Mesenchymal stem cell (in vitro differentiated cells and primary cell): ENCODE measurements at regions not wholly inside any gene's neighbourhood (a gene's known extent, or its start where the extent isn't known, plus 50 kb on each side); places are given as distances from the start of the nearest gene placed in this dataset.

Experiments
- DNase-seq: peaks from one replicate; pipeline ENCODE4 v3.0.0-alpha.2; 2013
- H2AFZ ChIP-seq: one replicate; pipeline ENCODE4 v1.6.1; 2013; ENCODE audit warnings: low read depth, mild to moderate bottlenecking, control low read depth, inconsistent platforms, low read length, moderate library complexity
- H2AK5ac ChIP-seq: 2 replicates; pipeline ENCODE4 v1.6.1; 2013; ENCODE audit warnings: low read length, moderate library complexity, mild to moderate bottlenecking, inconsistent platforms; ENCODE audit not compliant: severe bottlenecking
- H2BK120ac ChIP-seq: one replicate; pipeline ENCODE4 v1.6.1; 2013; ENCODE audit warnings: low read depth, mild to moderate bottlenecking, inconsistent platforms, low read length, moderate library complexity
- H2BK12ac ChIP-seq, 2 experiments: one replicate each; pipeline ENCODE4 v1.6.1; 2013; ENCODE audit warnings: inconsistent platforms in 2 of 2, low read length in 2 of 2, mild to moderate bottlenecking in 2 of 2, moderate library complexity in 2 of 2, control low read depth in 1 of 2
- H2BK15ac ChIP-seq: one replicate; pipeline ENCODE4 v1.6.1; 2013; ENCODE audit warnings: mild to moderate bottlenecking, low read depth, inconsistent platforms; ENCODE audit not compliant: poor library complexity, severe bottlenecking
- H2BK5ac ChIP-seq: 2 replicates; pipeline ENCODE4 v1.6.1; 2013; ENCODE audit warnings: low read depth, mild to moderate bottlenecking, low read length, control low read depth, inconsistent platforms; ENCODE audit not compliant: poor library complexity, severe bottlenecking
- H3K14ac ChIP-seq, 2 experiments: one replicate each; pipeline ENCODE4 v1.6.1; 2013; ENCODE audit warnings: inconsistent platforms in 2 of 2, low read length in 2 of 2, control low read depth in 1 of 2, mild to moderate bottlenecking in 1 of 2, moderate library complexity in 1 of 2
- H3K18ac ChIP-seq, 2 experiments: one replicate each; pipeline ENCODE4 v1.6.1; 2013; ENCODE audit warnings: inconsistent platforms in 2 of 2, low read length in 2 of 2, control low read depth in 1 of 2, low read depth in 1 of 2, mild to moderate bottlenecking in 1 of 2
- H3K23ac ChIP-seq, 2 experiments: one replicate each; pipeline ENCODE4 v1.6.1; 2013; ENCODE audit warnings: inconsistent platforms in 2 of 2, low read length in 2 of 2, mild to moderate bottlenecking in 2 of 2, moderate library complexity in 2 of 2, control low read depth in 1 of 2
- H3K27ac ChIP-seq: 2 replicates; pipeline ENCODE4 v1.5.1; 2013; ENCODE audit warnings: mild to moderate bottlenecking, moderate library complexity, low read length, control low read depth, inconsistent platforms; ENCODE audit not compliant: poor library complexity, severe bottlenecking
- H3K27me3 ChIP-seq, 2 experiments: 2 replicates each; pipeline versions ENCODE4 v1.6.1 to v1.7.0; 2013; ENCODE audit warnings: low read length in 2 of 2, mild to moderate bottlenecking in 2 of 2, moderate library complexity in 2 of 2, control low read depth in 1 of 2, inconsistent platforms in 1 of 2; ENCODE audit not compliant: control insufficient read depth in 1 of 2, insufficient read depth in 1 of 2
- H3K36me3 ChIP-seq, 2 experiments: 2 replicates each; pipeline versions ENCODE4 v1.6.1 to v1.7.0; 2013; ENCODE audit warnings: low read length in 2 of 2, control low read depth in 1 of 2, inconsistent platforms in 1 of 2, low read depth in 1 of 2, mild to moderate bottlenecking in 1 of 2; ENCODE audit not compliant: insufficient read depth in 2 of 2, control insufficient read depth in 1 of 2
- H3K4ac ChIP-seq, 2 experiments: one replicate each; pipeline ENCODE4 v1.6.1; 2013; ENCODE audit warnings: inconsistent platforms in 2 of 2, low read length in 2 of 2, mild to moderate bottlenecking in 2 of 2, moderate library complexity in 2 of 2, control low read depth in 1 of 2, low read depth in 1 of 2
- H3K4me1 ChIP-seq: 2 replicates; pipeline ENCODE4 v1.6.1; 2013; ENCODE audit warnings: low read depth, low read length, control low read depth; ENCODE audit not compliant: control insufficient read depth, insufficient read depth
- H3K4me2 ChIP-seq: 2 replicates; pipeline ENCODE4 v1.6.1; 2013; ENCODE audit warnings: low read length, mild to moderate bottlenecking, inconsistent platforms; ENCODE audit not compliant: poor library complexity, severe bottlenecking
- H3K4me3 ChIP-seq, 2 experiments: 2 replicates each; pipeline versions ENCODE4 v1.5.1 to v1.7.0; 2013; ENCODE audit warnings: low read length in 2 of 2, mild to moderate bottlenecking in 2 of 2, control low read depth in 1 of 2, low read depth in 1 of 2; ENCODE audit not compliant: insufficient read depth in 1 of 2
- H3K79me1 ChIP-seq: replicated peaks from 2 replicates; pipeline ENCODE4 v1.6.1; 2013; ENCODE audit warnings: mild to moderate bottlenecking, control low read depth, low read length, inconsistent platforms; ENCODE audit not compliant: poor library complexity, severe bottlenecking
- H3K9ac ChIP-seq: 2 replicates; pipeline ENCODE4 v1.7.0; 2013; ENCODE audit warnings: mild to moderate bottlenecking, low read length, moderate library complexity
- H3K9me3 ChIP-seq: 2 replicates; pipeline ENCODE4 v1.7.0; 2013; ENCODE audit warnings: mild to moderate bottlenecking, low read length; ENCODE audit not compliant: control insufficient read depth
- H4K8ac ChIP-seq: one replicate; pipeline ENCODE4 v1.6.1; 2013; ENCODE audit warnings: inconsistent platforms, mild to moderate bottlenecking, low read length, moderate library complexity
- H4K91ac ChIP-seq: one replicate; pipeline ENCODE4 v1.6.1; 2013; ENCODE audit warnings: mild to moderate bottlenecking, low read length, inconsistent platforms
- WGBS: methylation state at CpG from one replicate; pipeline ENCODE4 v1.1.7; 2013; ENCODE audit warnings: mixed read lengths; 5-methylcytosine and 5-hydroxymethylcytosine counted together

GRCh38 chr6:47967843-47968242, 143.2 kb downstream of the PTCHD4 start:
- Histone ChIP-seq H3K9me3 (peaks cover 6% of the 10 kb centered on the region), H2BK120ac (no peak overlapping the region), H3K18ac (no peak overlapping the region), H3K14ac (no peak overlapping the region), H4K91ac (no peak overlapping the region), H2AFZ (no peak overlapping the region), H3K27ac (no peak overlapping the region), H2BK15ac (no peak overlapping the region), H2BK5ac (no peak overlapping the region), H3K4me2 (no peak overlapping the region), H3K4ac (no peak overlapping the region), H3K27me3 (no peaks in the 10 kb centered on the region), H4K8ac (no peak overlapping the region), H3K23ac (no peak overlapping the region), H3K9ac (no peak overlapping the region), H3K79me1 (no peaks in the 10 kb centered on the region), H2AK5ac (no peak overlapping the region), H3K4me1 (no peaks in the 10 kb centered on the region), H2BK12ac (no peak overlapping the region), H3K4me3 (no peak overlapping the region), H3K36me3 (no peaks in the 10 kb centered on the region)
- DNase-seq, result no peak
- 87% methylated on average over 2 of the region's 2 CpGs for WGBS

GRCh38 chr6:47964969-47965368, 146.0 kb downstream of the PTCHD4 start:
- Histone ChIP-seq H4K8ac (no peak overlapping the region), H4K91ac (no peak overlapping the region), H3K14ac (no peak overlapping the region), H3K4me3 (no peak overlapping the region), H3K27me3 (no peaks in the 10 kb centered on the region), H3K4me1 (no peaks in the 10 kb centered on the region), H2BK120ac (no peak overlapping the region), H3K18ac (no peak overlapping the region), H3K79me1 (no peaks in the 10 kb centered on the region), H3K4ac (no peak overlapping the region), H2BK12ac (no peak overlapping the region), H2BK5ac (no peak overlapping the region), H3K4me2 (no peak overlapping the region), H2BK15ac (no peak overlapping the region), H3K23ac (no peak overlapping the region), H3K36me3 (no peaks in the 10 kb centered on the region), H3K27ac (no peak overlapping the region), H3K9me3 (peaks cover 6% of the 10 kb centered on the region), H3K9ac (no peak overlapping the region), H2AFZ (no peak overlapping the region), H2AK5ac (no peak overlapping the region)
- no peak for DNase-seq
- no CpG with 5 or more reads among the region's 3 CpGs for WGBS

GRCh38 chr6:47952640-47953039, 158.4 kb downstream of the PTCHD4 start:
- H2BK15ac ChIP-seq, result no peak overlapping the region
- no peak overlapping the region for H3K27ac ChIP-seq
- H4K8ac ChIP-seq, result no peak overlapping the region
- H3K18ac ChIP-seq, result no peak overlapping the region
- no peak overlapping the region for H2AK5ac ChIP-seq
- H3K9me3 ChIP-seq, result peaks cover 3% of the 10 kb centered on the region
- no peak overlapping the region for H2AFZ ChIP-seq
- no peaks in the 10 kb centered on the region for H3K4me1 ChIP-seq
- H3K36me3 ChIP-seq, result no peaks in the 10 kb centered on the region
- H3K27me3 ChIP-seq, result no peaks in the 10 kb centered on the region
- no peak overlapping the region for H3K23ac ChIP-seq
- DNase-seq, result no peak
- WGBS, result 100% methylated on average over 1 of the region's 2 CpGs
- H2BK5ac ChIP-seq, result no peak overlapping the region
- H3K4ac ChIP-seq, result no peak overlapping the region
- H3K9ac ChIP-seq, result no peak overlapping the region
- H2BK120ac ChIP-seq, result no peak overlapping the region
- no peak overlapping the region for H2BK12ac ChIP-seq
- no peak overlapping the region for H3K14ac ChIP-seq
- no peak overlapping the region for H3K4me3 ChIP-seq
- H4K91ac ChIP-seq, result no peak overlapping the region
- no peaks in the 10 kb centered on the region for H3K79me1 ChIP-seq
- no peak overlapping the region for H3K4me2 ChIP-seq

GRCh38 chr6:47944846-47945245, 163.0 kb downstream of the OPN5 start:
- H4K91ac ChIP-seq, result no peak overlapping the region
- H2BK12ac ChIP-seq, result no peak overlapping the region
- no peak overlapping the region for H3K4me2 ChIP-seq
- no peak overlapping the region for H4K8ac ChIP-seq
- no peak overlapping the region for H3K23ac ChIP-seq
- DNase-seq, result no peak
- peaks cover 3% of the 10 kb centered on the region for H3K9me3 ChIP-seq
- H2BK120ac ChIP-seq, result no peak overlapping the region
- H3K27ac ChIP-seq, result no peak overlapping the region
- no peak overlapping the region for H2BK15ac ChIP-seq
- 80% methylated on average over 2 of the region's 4 CpGs for WGBS
- no peak overlapping the region for H2BK5ac ChIP-seq
- no peaks in the 10 kb centered on the region for H3K36me3 ChIP-seq
- no peak overlapping the region for H3K4me3 ChIP-seq
- no peak overlapping the region for H2AFZ ChIP-seq
- no peak overlapping the region for H3K14ac ChIP-seq
- H3K4ac ChIP-seq, result no peak overlapping the region
- no peak overlapping the region for H3K9ac ChIP-seq
- H2AK5ac ChIP-seq, result no peak overlapping the region
- no peaks in the 10 kb centered on the region for H3K27me3 ChIP-seq
- H3K18ac ChIP-seq, result no peak overlapping the region
- no peaks in the 10 kb centered on the region for H3K4me1 ChIP-seq
- no peaks in the 10 kb centered on the region for H3K79me1 ChIP-seq
